ENCODE measurements at regions not wholly inside any gene's neighbourhood (a gene's known extent, or its start where the extent isn't known, plus 50 kb on each side); places are given as distances from the start of the nearest gene placed in this dataset.
"Not testable (repeated sequence)": the region's sequence is repeated elsewhere in the genome, so short reads cannot be mapped to it uniquely, and the experiment has no call there.

DNA sequence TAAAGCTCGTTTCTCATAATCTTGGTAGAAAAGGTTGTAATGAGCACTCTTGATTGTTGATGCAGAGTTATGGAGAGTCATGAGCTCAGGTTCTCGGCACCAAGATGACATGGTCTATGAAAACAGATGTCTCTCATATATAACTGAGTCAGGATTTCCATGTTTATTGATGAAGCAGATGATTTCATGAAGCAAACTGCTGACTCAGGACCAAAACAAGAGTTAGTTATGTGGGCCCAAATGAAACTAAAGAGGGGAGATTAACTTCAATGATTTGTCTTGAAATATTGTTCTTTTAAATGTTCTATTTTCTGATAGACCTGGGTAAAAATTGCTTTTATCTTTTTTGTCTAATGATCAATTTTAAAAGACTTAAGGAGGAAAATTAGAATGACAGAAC lies 258.6 kb upstream of the CTNND2 start:
- Histone ChIP-seq H3K4me3 (ENCODE audit: insufficient read length, low read depth) (no peak overlapping the region), H3K9ac (ENCODE audit: insufficient read length, low read depth) (no peak overlapping the region), H3K4me1 (ENCODE audit: insufficient read depth, insufficient read length) (no peaks in the 10 kb centered on the region), H3K9me3 (ENCODE audit: insufficient read depth, low read length) (no peaks in the 10 kb centered on the region), H3K27me3 (ENCODE audit: insufficient read depth, insufficient read length) (no peaks in the 10 kb centered on the region), H3K36me3 (ENCODE audit: insufficient read depth, insufficient read length, low read length) (no peaks in the 10 kb centered on the region)
- DNase-seq (ENCODE audit: low read depth, low spot score) = no peak
- TF ChIP-seq ZNF274 (IDR thresholded peaks at IDR 0.05; ENCODE audit: low read depth, low read length) (no peak), SUZ12 (IDR thresholded peaks at IDR 0.05; ENCODE audit: extremely low read depth, insufficient read depth, insufficient read length) (no peak), YY1 (IDR thresholded peaks at IDR 0.05; ENCODE audit: insufficient read depth, insufficient read length) (no peak)

DNA sequence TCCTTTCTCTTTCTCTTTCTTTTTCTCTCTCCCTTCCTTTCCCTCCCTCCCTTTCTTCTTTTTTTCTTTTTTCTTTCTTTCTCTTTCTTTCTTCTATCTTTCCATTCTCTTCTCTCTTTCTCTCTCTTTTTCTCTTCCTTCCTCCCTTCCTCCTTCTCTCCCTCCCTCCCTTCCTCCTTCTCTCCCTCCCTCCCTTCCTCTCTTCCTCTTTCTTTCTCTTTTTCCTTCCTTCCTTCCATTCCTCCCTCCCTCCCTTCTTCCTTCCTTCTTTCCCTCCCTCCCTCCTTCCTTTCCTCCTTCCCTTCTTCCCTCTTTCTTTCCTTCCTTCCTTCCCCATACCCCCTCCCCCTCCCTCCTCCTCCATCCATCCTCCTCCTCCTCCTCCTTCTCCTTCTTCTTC lies 243.3 kb upstream of the CTNND2 start:
- H3K36me3 ChIP-seq (ENCODE audit: insufficient read depth, insufficient read length, low read length) = no peaks in the 10 kb centered on the region
- H3K9ac ChIP-seq (ENCODE audit: insufficient read length, low read depth) = no peak overlapping the region
- H3K4me1 ChIP-seq (ENCODE audit: insufficient read depth, insufficient read length) = no peaks in the 10 kb centered on the region
- no peak overlapping the region for H3K4me3 ChIP-seq (ENCODE audit: insufficient read length, low read depth)
- TF ChIP-seq ZNF274 (IDR thresholded peaks at IDR 0.05; ENCODE audit: low read depth, low read length) (no peak), YY1 (IDR thresholded peaks at IDR 0.05; ENCODE audit: insufficient read depth, insufficient read length) (no peak), SUZ12 (IDR thresholded peaks at IDR 0.05; ENCODE audit: extremely low read depth, insufficient read depth, insufficient read length) (no peak)
- DNase-seq (ENCODE audit: low read depth, low spot score) = no peak
- H3K9me3 ChIP-seq (ENCODE audit: insufficient read depth, low read length) = no peaks in the 10 kb centered on the region
- H3K27me3 ChIP-seq (ENCODE audit: insufficient read depth, insufficient read length) = no peaks in the 10 kb centered on the region

DNA sequence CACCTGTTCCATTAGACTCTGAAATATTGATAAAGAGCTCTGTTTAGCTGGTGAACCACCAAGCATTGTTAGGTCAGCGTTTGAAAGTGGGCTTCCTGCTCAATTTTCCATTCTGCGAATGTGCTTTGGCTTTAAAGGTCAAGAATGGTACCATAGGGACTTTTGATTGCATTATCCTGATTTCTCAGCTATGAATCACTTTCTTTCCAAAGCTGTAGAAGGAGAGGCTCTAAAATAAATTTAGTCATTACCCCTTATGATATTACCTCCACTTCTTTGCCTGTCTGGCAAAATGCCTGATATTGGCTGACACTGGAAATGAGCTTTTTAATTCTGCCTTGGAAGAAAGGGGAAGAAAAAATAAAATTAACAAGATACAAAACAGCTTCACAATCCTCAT lies 237.2 kb upstream of the CTNND2 start:
- Histone ChIP-seq H3K27me3 (ENCODE audit: insufficient read depth, insufficient read length) (no peaks in the 10 kb centered on the region), H3K4me3 (ENCODE audit: insufficient read length, low read depth) (no peak overlapping the region), H3K36me3 (ENCODE audit: insufficient read depth, insufficient read length, low read length) (no peaks in the 10 kb centered on the region), H3K9ac (ENCODE audit: insufficient read length, low read depth) (no peak overlapping the region), H3K9me3 (ENCODE audit: insufficient read depth, low read length) (no peaks in the 10 kb centered on the region), H3K4me1 (ENCODE audit: insufficient read depth, insufficient read length) (no peaks in the 10 kb centered on the region)
- TF ChIP-seq SUZ12 (IDR thresholded peaks at IDR 0.05; ENCODE audit: extremely low read depth, insufficient read depth, insufficient read length) = no peak
- DNase-seq (ENCODE audit: low read depth, low spot score) = no peak

DNA sequence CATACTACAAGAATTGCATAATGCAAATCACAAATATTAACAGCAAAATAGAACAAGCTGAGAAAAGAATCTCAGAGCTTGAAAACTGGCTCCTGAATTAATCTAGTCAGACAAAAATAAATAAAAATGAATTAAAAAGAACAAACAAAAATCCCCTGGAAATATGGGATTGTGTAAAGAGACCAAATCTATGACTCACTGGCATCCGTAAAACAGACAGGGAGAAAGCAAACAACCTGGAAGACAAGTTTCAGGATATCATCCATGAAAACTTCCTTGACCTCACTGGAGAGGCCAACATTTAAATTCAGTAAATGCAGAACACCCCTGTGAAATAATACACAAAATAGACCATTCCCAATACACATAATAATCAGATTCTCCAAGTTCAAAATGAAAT lies 229.3 kb upstream of the CTNND2 start:
- no peaks in the 10 kb centered on the region for H3K9me3 ChIP-seq (ENCODE audit: insufficient read depth, low read length)
- H3K9ac ChIP-seq (ENCODE audit: insufficient read length, low read depth) = no peak overlapping the region
- no peaks in the 10 kb centered on the region for H3K27me3 ChIP-seq (ENCODE audit: insufficient read depth, insufficient read length)
- H3K4me3 ChIP-seq (ENCODE audit: insufficient read length, low read depth) = no peak overlapping the region
- H3K4me1 ChIP-seq (ENCODE audit: insufficient read depth, insufficient read length) = no peaks in the 10 kb centered on the region
- DNase-seq (ENCODE audit: low read depth, low spot score) = no peak
- H3K36me3 ChIP-seq (ENCODE audit: insufficient read depth, insufficient read length, low read length) = no peaks in the 10 kb centered on the region
- TF ChIP-seq ZNF274 (IDR thresholded peaks at IDR 0.05; ENCODE audit: low read depth, low read length) = no peak
- no peak for TF ChIP-seq YY1 (IDR thresholded peaks at IDR 0.05; ENCODE audit: insufficient read depth, insufficient read length)

DNA sequence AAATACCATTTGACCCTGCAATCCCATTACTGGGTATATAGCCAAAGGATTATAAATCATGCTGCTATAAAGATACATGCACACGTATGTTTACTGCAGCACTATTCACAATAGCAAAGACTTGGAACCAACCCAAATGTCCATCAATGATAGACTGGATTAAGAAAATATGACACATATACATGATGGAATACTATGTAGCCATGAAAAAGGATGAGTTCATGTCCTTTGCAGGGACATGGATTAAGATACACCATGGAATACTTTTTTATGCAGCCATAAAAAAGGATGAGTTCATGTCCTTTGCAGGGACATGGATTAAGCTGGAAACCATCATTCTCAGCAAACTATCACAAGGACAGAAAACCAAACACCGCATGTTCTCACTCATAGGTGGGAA lies 226.8 kb upstream of the CTNND2 start:
- not testable (repeated sequence) for H3K9me3 ChIP-seq (ENCODE audit: insufficient read depth, low read length); H3K36me3 ChIP-seq (ENCODE audit: insufficient read depth, insufficient read length, low read length); DNase-seq (ENCODE audit: low read depth, low spot score); H3K27me3 ChIP-seq (ENCODE audit: insufficient read depth, insufficient read length); H3K4me1 ChIP-seq (ENCODE audit: insufficient read depth, insufficient read length); H3K4me3 ChIP-seq (ENCODE audit: insufficient read length, low read depth); H3K9ac ChIP-seq (ENCODE audit: insufficient read length, low read depth)

DNA sequence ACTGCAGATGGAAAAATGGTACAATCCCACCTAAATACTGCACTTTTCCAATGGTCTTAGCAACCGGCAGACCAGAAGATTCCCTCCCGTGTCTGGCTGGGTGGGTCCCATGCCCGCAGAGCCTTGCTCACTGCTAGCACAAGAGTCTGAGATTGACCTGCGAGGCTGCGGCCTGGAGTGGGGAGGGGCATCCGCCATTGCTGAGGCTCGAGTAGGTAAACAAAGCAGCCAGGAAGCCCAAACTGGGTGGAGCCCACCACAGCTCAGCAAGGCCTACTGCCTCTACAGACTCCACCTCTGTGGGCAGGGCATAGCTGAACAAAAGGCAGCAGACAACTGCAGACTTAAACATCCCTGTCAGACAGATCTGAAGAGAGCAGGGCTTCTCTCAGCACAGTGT lies 221.6 kb upstream of the CTNND2 start:
- no peak overlapping the region for H3K9ac ChIP-seq (ENCODE audit: insufficient read length, low read depth)

DNA sequence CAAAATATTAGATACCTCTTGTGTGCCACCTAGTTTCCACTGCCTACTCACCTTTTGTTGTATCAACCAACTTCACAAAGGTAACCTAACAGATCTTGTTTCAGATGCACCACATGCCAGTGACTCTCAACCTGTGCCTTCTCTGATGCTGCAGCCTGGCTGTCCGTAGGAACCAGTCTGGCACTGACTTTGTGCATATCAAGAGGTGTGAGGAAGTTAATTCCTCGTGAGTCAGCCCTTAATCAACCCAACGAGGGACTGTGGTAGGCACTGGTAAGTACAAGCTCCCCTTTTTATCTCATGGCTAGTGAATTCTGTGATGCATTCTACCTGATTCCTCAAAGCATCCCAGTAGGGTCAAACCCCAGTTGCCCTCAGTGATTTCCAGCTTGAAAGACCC lies 215.4 kb upstream of the CTNND2 start:
- TF ChIP-seq YY1 (IDR thresholded peaks at IDR 0.05; ENCODE audit: insufficient read depth, insufficient read length) (no peak), ZNF274 (IDR thresholded peaks at IDR 0.05; ENCODE audit: low read depth, low read length) (no peak), SUZ12 (IDR thresholded peaks at IDR 0.05; ENCODE audit: extremely low read depth, insufficient read depth, insufficient read length) (no peak)
- DNase-seq (ENCODE audit: low read depth, low spot score) = no peak
- Histone ChIP-seq H3K4me1 (ENCODE audit: insufficient read depth, insufficient read length) (no peaks in the 10 kb centered on the region), H3K9me3 (ENCODE audit: insufficient read depth, low read length) (no peaks in the 10 kb centered on the region), H3K4me3 (ENCODE audit: insufficient read length, low read depth) (no peak overlapping the region), H3K9ac (ENCODE audit: insufficient read length, low read depth) (no peak overlapping the region), H3K27me3 (ENCODE audit: insufficient read depth, insufficient read length) (no peaks in the 10 kb centered on the region), H3K36me3 (ENCODE audit: insufficient read depth, insufficient read length, low read length) (no peaks in the 10 kb centered on the region)

More for the DNA sequence above, 221.6 kb upstream of the CTNND2 start:
- no peak for DNase-seq (ENCODE audit: low read depth, low spot score)
- no peaks in the 10 kb centered on the region for H3K27me3 ChIP-seq (ENCODE audit: insufficient read depth, insufficient read length)
- H3K36me3 ChIP-seq (ENCODE audit: insufficient read depth, insufficient read length, low read length) = no peaks in the 10 kb centered on the region
- no peaks in the 10 kb centered on the region for H3K9me3 ChIP-seq (ENCODE audit: insufficient read depth, low read length)
- H3K4me3 ChIP-seq (ENCODE audit: insufficient read length, low read depth) = no peak overlapping the region
- TF ChIP-seq ZNF274 (IDR thresholded peaks at IDR 0.05; ENCODE audit: low read depth, low read length) (no peak), SUZ12 (IDR thresholded peaks at IDR 0.05; ENCODE audit: extremely low read depth, insufficient read depth, insufficient read length) (no peak), YY1 (IDR thresholded peaks at IDR 0.05; ENCODE audit: insufficient read depth, insufficient read length) (no peak)
- H3K4me1 ChIP-seq (ENCODE audit: insufficient read depth, insufficient read length) = no peaks in the 10 kb centered on the region

DNA sequence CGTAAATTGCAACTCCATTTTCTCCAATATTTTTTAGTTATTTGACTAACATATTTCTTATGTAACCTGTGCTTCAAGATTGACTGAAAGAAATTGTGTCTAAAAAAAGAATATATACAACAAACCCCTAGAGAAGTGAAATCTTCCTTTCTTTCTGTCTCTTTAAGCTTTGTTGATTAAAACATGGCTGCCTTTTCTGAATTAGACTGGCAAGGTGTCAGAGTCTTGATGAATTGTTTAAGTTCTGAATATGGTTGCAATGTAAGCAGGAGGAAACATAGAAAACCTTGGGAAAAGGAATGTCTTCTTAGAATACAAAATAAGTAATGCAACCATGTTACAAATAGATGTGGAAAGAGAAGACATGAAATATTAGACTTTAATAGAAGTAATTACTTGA lies 209.8 kb upstream of the CTNND2 start:
- no peaks in the 10 kb centered on the region for H3K27me3 ChIP-seq (ENCODE audit: insufficient read depth, insufficient read length)
- TF ChIP-seq YY1 (IDR thresholded peaks at IDR 0.05; ENCODE audit: insufficient read depth, insufficient read length) = no peak
- no peak for TF ChIP-seq ZNF274 (IDR thresholded peaks at IDR 0.05; ENCODE audit: low read depth, low read length)
- TF ChIP-seq SUZ12 (IDR thresholded peaks at IDR 0.05; ENCODE audit: extremely low read depth, insufficient read depth, insufficient read length) = no peak
- no peaks in the 10 kb centered on the region for H3K36me3 ChIP-seq (ENCODE audit: insufficient read depth, insufficient read length, low read length)
- H3K9ac ChIP-seq (ENCODE audit: insufficient read length, low read depth) = no peak overlapping the region
- DNase-seq (ENCODE audit: low read depth, low spot score) = no peak
- no peaks in the 10 kb centered on the region for H3K4me1 ChIP-seq (ENCODE audit: insufficient read depth, insufficient read length)
- H3K4me3 ChIP-seq (ENCODE audit: insufficient read length, low read depth) = no peak overlapping the region
- no peaks in the 10 kb centered on the region for H3K9me3 ChIP-seq (ENCODE audit: insufficient read depth, low read length)

Measured in NT2/D1 (cell line).